SK-N-MC (cell line): ENCODE measurements at regions not wholly inside any gene's neighbourhood (a gene's known extent, or its start where the extent isn't known, plus 50 kb on each side); places are given as distances from the start of the nearest gene placed in this dataset.

Experiments used
- EZH2 ChIP-seq: fragments of 200-600 bp; sonication (generic); IDR thresholded peaks from one replicate; pipeline ENCODE4 v1.6.1; 2017; ENCODE audit warnings: antibody characterized with exemption
- POLR2AphosphoS5 ChIP-seq: IDR thresholded peaks from 2 replicates; pipeline ENCODE4 v1.6.1; 2012; ENCODE audit warnings: mild to moderate bottlenecking, low read depth, low read length, borderline replicate concordance

DNA sequence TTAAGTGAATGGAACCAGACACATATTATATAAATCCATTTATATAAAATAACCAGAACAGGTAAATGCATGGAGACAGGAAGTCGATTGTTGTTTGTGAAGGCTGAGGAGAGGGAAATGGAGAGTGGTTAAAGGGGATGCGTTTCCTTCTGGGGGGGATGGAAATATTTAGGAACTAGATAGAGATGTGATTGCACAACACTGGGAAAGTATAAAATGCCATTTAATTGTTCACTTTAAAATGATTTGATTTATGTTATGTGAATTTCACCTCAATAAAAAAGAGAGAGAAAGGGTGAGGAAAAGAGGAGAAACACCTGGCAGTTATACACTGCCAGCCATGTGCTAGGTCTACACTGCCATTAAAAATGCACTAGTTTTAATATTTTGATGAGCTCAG is 312.6 kb downstream of the CD83 start:
- TF ChIP-seq POLR2AphosphoS5, result no peak
- TF ChIP-seq EZH2, result no peak
